PFSK-1 (cell line): ENCODE measurements at regions not wholly inside any gene's neighbourhood (a gene's known extent, or its start where the extent isn't known, plus 50 kb on each side); places are given as distances from the start of the nearest gene placed in this dataset.

Experiments used
- FOXP2 ChIP-seq: optimal IDR thresholded peaks from 2 replicates; pipeline ENCODE3; 2011; ENCODE audit warnings: borderline replicate concordance, control low read depth, inconsistent platforms; ENCODE audit not compliant: insufficient read depth; ENCODE audit errors: extremely low read length, extremely low read depth
- POLR2AphosphoS5 ChIP-seq: IDR thresholded peaks from 2 replicates; pipeline ENCODE4 v1.6.1; 2012; ENCODE audit warnings: low read depth, mild to moderate bottlenecking, control low read depth, low read length, moderate library complexity
- REST ChIP-seq, 2 experiments: IDR thresholded peaks; 2 replicates each; pipeline versions ENCODE4 v1.6.1 to v1.8.0; 2011 to 2012; ENCODE audit warnings: low read depth in 2 of 2, low read length in 2 of 2, control low read depth in 1 of 2, inconsistent platforms in 1 of 2, mild to moderate bottlenecking in 1 of 2, moderate library complexity in 1 of 2; ENCODE audit not compliant: insufficient read depth in 1 of 2
- SIN3A ChIP-seq: IDR thresholded peaks from 2 replicates; pipeline ENCODE4 v1.6.1; 2012; ENCODE audit warnings: mild to moderate bottlenecking, low read length, moderate library complexity, borderline replicate concordance; ENCODE audit not compliant: insufficient read depth
- TAF1 ChIP-seq: IDR thresholded peaks from 2 replicates; pipeline ENCODE4 v1.6.1; 2012; ENCODE audit warnings: low read length, control low read depth, borderline replicate concordance; ENCODE audit not compliant: insufficient read depth

GRCh38 chr3:153614563-153614962, 452.5 kb downstream of the RAP2B start:
- no peak for TF ChIP-seq SIN3A
- TF ChIP-seq FOXP2 = no peak
- TF ChIP-seq TAF1 = no peak
- TF ChIP-seq POLR2AphosphoS5 = no peak
- TF ChIP-seq REST (IDR thresholded peaks at IDR 0.05; ENCODE audit: insufficient read depth in 1 of 2, low read depth in 2 of 2, low read length in 2 of 2) = no peak

- TF ChIP-seq POLR2AphosphoS5 = no peak
- TF ChIP-seq TAF1 = no peak
- no peak for TF ChIP-seq REST (IDR thresholded peaks at IDR 0.05; ENCODE audit: insufficient read depth in 1 of 2, low read depth in 2 of 2, low read length in 2 of 2)
- no peak for TF ChIP-seq SIN3A
- TF ChIP-seq FOXP2 = no peak
Observed at GRCh38 chr3:153615863-153616262, 453.8 kb downstream of the RAP2B start.

DNA sequence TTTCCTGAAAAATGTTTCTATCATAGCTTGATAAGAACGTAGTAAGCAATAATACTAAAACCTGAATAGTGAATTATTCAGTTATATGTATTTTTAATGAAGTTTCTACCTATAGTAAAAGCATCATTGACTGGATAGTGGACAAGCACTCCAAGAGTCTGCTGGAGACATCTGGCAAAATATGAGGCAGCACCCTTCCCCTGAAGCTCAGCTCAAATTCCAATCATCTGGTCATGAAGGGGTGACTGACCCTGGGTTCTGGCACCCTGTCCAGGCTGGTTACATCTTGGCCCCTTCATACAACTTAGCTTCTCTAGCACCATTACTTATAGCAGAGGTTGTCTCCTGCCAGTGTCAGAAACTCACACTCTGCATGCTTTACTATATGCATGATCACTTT, 455.4 kb downstream of the RAP2B start:
- no peak for TF ChIP-seq FOXP2
- no peak for TF ChIP-seq REST (IDR thresholded peaks at IDR 0.05; ENCODE audit: insufficient read depth in 1 of 2, low read depth in 2 of 2, low read length in 2 of 2)

- no peak for TF ChIP-seq TAF1
- TF ChIP-seq SIN3A = no peak
- no peak for TF ChIP-seq POLR2AphosphoS5
- TF ChIP-seq REST (IDR thresholded peaks at IDR 0.05; ENCODE audit: insufficient read depth in 1 of 2, low read depth in 2 of 2, low read length in 2 of 2) = no peak
- TF ChIP-seq FOXP2 = no peak
Observed at GRCh38 chr3:153618176-153618575, 456.1 kb downstream of the RAP2B start.

DNA sequence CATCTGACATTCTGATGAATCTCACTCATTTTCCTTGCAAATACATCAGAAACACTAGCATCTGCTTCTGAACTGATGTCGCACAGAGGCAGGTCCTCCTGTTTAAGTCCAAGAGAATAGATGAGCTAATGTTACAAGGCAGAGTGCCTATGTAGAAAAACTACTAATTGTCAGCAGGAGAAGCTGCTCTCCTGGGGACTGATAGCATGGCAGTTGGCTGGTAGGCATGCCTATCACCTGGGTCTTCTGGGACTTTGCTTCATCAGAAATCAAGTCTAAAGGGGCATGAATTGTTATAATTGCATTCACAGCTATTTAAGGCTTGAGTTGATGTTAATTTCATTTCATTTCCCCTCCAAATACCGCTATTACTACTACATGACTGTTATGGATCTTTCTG, 457.2 kb downstream of the RAP2B start:
- TF ChIP-seq FOXP2 (no peak), POLR2AphosphoS5 (no peak), REST (IDR thresholded peaks at IDR 0.05; ENCODE audit: insufficient read depth in 1 of 2, low read depth in 2 of 2, low read length in 2 of 2) (no peak), TAF1 (no peak), SIN3A (no peak)
